C4-2B (cell line): ENCODE measurements at regions not wholly inside any gene's neighbourhood (a gene's known extent, or its start where the extent isn't known, plus 50 kb on each side); places are given as distances from the start of the nearest gene placed in this dataset.
"Not testable (repeated sequence)": the region's sequence is repeated elsewhere in the genome, so short reads cannot be mapped to it uniquely, and the experiment has no call there.

ENCODE experiments used
- ZFX ChIP-seq: fragments of 450-650 bp; IDR thresholded peaks from 2 replicates; pipeline ENCODE4 v1.6.1; 2017
- TF ChIP-seq, protein P1 (sequence below): fragments of 450-650 bp; conservative IDR thresholded peaks from 2 replicates; pipeline ENCODE4 v1.5.1; 2017; ENCODE audit warnings: mild to moderate bottlenecking

DNA sequence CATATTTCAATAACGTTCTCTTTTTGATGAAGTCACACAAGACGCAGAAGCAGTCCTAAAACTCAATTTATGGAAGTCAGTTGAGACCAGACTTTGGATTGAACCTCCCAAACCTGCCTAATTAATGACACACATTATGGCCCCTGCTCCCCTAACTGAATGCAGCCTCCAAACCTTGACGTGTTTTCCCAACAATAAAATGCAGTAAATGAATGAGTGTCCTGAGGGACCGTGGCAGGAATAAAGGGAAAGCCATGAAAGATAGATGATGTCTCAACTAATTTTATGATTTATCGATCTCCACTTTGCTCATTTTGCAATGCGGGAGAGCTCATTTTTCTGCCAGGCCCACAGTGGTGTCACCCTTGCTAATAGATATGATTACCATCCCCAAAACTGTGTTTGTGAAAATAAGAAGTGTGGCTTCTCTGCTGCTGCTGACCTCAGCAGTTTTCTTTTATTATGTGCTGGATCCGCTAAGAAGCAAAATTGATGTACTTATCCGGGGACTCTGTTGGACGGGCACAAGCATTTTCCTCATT lies 189.9 kb downstream of the NPIPA8 start:
- TF ChIP-seq, protein P1, sequence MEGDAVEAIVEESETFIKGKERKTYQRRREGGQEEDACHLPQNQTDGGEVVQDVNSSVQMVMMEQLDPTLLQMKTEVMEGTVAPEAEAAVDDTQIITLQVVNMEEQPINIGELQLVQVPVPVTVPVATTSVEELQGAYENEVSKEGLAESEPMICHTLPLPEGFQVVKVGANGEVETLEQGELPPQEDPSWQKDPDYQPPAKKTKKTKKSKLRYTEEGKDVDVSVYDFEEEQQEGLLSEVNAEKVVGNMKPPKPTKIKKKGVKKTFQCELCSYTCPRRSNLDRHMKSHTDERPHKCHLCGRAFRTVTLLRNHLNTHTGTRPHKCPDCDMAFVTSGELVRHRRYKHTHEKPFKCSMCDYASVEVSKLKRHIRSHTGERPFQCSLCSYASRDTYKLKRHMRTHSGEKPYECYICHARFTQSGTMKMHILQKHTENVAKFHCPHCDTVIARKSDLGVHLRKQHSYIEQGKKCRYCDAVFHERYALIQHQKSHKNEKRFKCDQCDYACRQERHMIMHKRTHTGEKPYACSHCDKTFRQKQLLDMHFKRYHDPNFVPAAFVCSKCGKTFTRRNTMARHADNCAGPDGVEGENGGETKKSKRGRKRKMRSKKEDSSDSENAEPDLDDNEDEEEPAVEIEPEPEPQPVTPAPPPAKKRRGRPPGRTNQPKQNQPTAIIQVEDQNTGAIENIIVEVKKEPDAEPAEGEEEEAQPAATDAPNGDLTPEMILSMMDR: not testable (repeated sequence)
- TF ChIP-seq ZFX: not testable (repeated sequence)
